NCI-H2171 treated with DMSO at 0.1 percent for 48 hours (cell line): ENCODE measurements at regions not wholly inside any gene's neighbourhood (a gene's known extent, or its start where the extent isn't known, plus 50 kb on each side); places are given as distances from the start of the nearest gene placed in this dataset.

Experiments
- DNase-seq: peaks from one replicate; lab custom pipeline; 2025; lab: John Stamatoyannopoulos, UW

- DNase-seq = no peak
These were observed 67.6 kb upstream of the CTSC start for GRCh38 chr11:88404932-88405710.

- no peak for DNase-seq
These were observed 66.9 kb upstream of the CTSC start for GRCh38 chr11:88404391-88404790.

DNA sequence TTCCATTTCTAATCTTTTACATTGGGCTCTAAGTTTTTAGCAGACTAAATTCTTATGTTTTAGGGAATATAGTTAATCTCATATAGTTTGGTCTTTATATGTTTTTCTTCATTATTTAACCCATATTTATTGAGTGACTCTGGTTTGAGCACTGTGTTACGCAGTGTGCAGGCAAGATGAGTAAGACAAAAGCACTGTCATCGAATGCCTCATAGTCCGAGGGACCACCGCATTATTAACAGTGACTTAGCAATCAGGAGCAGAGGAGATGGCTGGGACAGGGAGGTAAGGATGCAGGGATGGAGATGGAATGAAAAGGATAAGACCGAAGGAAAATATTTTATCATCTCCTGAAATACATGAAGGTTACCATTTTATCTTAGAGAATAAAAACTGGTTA is 65.2 kb upstream of the CTSC start:
- no peak for DNase-seq

DNA sequence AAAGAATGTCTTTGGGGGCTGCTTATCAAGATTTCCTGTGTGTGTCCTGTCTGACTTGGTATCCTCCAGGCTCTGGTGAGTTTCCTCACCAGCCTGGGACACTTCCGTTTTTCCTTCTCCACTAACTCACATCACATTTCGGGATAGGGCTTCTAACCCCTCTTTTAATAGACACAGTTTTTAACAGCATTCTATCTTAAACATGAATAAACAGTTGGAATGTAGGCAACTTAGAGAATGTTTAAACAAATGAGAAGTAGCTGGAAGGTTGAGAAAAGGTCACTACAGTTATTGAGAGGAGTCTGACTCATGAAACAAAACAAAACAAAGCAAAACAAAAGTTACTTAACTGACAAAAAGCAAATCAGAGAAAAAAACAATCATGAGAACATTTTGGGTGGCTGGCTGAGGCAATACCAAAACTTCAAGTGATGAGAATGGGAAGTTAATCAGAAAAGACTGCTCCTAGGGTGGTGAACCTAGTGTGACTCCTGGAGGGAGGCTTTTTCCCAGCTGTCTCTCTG is 64.7 kb upstream of the CTSC start:
- no peak for DNase-seq

DNA sequence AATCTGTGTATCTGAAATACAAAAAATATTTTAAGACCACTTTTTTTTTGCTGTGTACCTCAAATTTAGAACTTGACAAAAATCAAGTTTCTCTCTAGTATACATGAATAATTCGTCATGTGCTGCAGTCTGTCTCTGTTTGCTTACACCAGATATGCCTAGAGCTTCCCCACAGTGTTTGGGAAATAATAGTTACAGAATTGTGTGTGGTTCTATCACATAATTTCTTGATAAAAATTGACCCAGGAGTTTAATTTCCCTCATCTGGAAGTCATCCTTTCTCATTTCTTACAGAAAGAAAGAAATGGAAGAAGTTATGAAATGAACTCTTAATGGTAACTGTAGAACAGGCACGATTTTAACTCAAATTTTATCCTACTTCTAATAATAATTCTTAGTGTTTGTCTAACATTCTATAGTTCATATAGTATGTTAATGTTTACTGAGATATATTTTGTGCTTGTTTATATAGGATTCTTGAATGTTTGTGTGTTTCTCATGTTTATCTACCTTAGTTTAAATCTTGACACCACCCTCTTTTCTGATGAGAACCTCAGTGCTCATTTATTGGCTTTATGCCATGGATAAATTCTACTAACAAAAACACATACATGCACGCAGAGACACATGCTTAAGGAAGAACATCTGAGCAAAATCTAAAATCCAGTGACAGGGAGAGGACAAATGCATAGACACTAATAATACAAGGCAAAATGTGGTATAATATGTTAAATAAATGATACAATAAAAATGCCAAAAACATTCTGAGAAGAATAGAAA is 61.4 kb upstream of the CTSC start:
- DNase-seq = no peak

DNA sequence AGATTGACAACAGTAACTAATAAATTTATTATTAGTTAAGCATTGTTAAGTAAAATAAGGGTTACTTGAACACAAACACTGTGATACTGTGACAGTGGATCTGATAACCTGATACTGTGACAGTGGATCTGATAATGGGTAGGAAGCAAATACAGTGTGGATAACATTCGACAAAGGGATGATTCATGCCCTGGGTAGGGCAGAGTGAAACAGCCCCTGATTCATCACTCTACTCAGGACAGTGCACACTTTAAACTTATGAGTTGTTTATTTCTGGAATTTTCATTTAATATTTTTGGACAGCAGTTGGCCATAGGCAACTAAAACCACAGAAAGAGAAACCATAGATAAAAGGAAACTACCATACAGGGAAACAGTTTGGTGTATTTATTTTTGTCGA is 60.8 kb upstream of the CTSC start:
- no peak for DNase-seq

- no peak for DNase-seq
These were observed 52.7 kb upstream of the CTSC start for GRCh38 chr11:88390254-88390653.

GRCh38 chr11:88387957-88388356 is 50.4 kb upstream of the CTSC start:
- DNase-seq = no peak
